Superior temporal gyrus (tissue), 1 donor: ENCODE measurements at regions not wholly inside any gene's neighbourhood (a gene's known extent, or its start where the extent isn't known, plus 50 kb on each side); places are given as distances from the start of the nearest gene placed in this dataset.
"Not testable (repeated sequence)": the region's sequence is repeated elsewhere in the genome, so short reads cannot be mapped to it uniquely, and the experiment has no call there.

Experiments
- DNase-seq: peaks from one replicate; pipeline ENCODE4 v3.0.0-alpha.2; 2016; ENCODE audit errors: extremely low spot score

DNA sequence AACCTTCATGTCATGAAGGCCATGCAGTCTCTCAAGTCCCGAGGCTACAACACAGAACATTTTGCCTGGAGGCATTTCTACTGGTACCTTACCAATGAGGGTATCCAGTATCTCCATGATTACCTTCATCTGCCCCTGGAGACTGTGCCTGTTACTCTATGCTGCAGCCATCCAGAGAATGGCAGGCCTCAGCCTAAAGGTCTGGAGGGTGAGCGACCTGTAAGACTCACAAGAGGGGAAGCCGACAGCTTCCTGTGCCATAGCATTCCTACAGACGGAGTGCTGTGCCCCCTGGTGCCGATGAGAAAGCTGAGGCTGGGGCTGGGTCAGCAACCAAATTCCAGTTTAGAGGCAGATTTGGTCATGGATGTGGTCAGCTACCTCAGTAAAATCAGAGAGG, 51.3 kb upstream of the CADPS start:
- no peak for DNase-seq

DNA sequence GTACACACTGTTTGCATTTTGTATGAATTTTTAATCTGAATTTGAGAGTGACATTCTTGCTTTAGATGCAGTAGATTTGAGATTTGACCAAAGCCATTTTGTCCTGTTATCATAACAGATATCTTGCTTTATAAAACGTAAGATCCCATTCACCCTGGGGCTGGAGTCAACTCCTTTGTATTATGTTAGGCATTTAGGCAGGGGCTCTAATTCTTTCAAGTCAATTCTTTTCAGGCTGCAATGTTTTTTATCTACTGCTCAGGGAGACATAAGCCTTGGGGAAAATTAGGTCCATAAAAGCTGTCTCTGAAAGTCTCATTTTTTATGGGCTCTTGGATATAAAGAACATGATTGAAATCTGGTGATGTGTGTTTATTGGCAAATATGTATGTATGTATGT, 53.0 kb upstream of the CADPS start:
- no peak for DNase-seq

DNA sequence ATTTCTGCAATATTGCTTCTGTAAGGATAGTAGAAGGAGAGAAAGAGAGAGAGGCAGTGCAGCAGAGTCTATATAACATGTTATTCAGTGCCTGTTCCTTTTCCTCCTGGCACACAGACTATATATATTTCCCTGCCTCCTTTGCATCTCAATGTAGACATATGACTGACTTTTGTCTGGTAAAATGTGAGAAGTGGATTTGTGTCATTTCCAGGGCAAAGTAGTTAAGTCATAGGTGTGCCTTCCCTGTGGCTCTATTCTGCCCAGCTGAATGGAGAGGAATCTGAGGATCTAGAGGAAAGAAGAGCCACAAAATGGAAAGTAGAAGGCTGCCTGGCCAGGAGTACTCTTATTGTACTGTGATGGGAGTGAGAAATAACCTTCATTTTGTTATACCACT, 54.6 kb upstream of the CADPS start:
- no peak for DNase-seq

DNA sequence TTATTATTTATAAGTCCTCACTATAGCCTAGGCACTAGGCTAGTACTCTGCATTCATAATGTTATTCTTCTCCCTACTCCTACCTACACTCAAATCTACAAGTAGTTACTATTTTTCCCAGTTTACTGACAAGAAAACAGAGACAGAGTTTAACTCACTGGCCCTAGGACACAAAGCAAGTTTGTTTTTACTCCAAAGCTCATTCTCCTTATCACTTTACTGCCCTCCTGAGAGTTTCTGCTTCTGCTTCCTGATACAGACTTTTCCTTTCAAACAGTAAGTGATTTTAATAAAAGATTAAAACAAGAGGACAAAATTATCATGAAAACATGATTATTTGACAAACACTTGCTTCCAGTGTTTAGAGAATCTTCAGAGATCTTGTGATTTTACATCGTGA, 60.6 kb upstream of the CADPS start:
- DNase-seq, result no peak

- DNase-seq, result no peak
These were observed 61.5 kb upstream of the CADPS start for GRCh38 chr3:62936626-62937254.

GRCh38 chr3:62938583-62938982, 63.4 kb upstream of the CADPS start:
- DNase-seq, result no peak

DNA sequence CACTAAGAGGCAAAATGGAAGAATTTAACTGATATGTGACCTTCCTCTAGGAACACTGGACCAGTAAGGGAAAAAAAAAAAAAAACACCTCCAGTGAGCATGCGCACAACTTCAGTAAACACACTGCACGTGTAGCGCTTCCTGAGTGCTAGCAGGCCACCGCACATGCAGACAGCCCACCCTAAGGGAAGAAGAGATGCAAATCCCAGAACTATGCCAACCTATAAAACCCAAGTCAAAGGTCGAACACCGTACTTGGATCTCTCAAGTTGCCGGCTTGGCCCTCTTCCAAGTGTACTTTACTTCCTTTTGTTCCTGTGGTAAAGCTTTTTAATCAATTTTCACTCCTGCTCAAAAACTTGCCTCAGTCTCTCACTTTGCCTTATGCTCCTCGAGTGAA, 64.5 kb upstream of the CADPS start:
- DNase-seq, result no peak

DNA sequence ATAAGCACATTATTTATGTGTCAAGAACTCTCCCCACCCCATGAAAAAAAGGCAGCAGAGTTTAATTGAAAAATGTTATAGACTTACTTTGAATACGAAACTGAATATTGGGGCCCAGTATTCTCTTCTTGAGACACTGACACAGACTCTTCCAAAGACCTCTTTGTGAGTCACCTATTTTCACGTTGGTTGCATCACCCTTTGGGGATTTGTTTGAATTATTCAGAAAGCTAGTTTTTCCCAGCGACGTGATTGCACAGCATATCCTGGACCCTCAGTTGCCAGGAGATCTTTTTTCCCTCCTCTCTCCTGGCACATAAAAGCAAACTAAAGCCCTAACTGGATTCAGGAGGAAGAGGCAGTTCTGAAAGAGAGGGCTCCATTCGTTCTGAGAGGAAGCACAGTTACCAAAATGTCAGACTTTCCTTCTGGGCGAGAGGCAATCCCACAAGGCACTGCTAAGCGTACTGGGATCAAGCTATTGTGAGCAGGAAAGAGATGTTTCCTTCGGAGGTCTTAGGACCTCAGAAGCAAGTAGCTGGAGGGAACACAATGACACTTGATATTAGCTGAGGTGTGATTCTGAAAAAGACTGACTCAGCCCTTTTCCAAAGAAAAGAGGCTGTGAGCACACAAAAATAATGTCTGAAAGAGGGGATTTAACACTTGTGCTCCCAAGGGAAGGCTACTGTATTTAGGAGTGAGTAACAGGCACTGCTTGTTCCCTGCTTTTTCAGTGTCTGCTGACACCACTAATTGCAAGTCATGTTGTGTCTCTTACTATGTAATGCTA, 65.8 kb upstream of the CADPS start:
- no peak for DNase-seq

GRCh38 chr3:62942227-62942626, 67.0 kb upstream of the CADPS start:
- DNase-seq, result no peak

DNA sequence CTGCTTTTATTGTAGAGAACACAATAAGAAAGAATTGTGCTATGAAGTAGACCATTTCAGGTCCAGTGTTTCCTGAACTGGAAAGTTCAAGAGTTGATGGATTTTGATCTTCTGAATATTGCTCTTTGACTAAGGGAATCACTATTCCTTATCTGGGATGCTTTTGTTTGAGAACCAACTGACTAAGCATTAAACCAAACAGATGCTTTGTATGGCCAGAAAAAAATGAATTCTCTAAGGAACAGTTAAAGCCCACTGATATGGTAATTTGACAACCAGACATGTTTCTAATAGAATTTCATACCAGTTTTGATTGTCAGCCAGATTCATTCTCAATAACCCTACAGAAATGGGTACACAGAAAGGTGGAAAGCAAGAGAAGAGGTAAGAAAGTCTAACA, 67.5 kb upstream of the CADPS start:
- no peak for DNase-seq

DNA sequence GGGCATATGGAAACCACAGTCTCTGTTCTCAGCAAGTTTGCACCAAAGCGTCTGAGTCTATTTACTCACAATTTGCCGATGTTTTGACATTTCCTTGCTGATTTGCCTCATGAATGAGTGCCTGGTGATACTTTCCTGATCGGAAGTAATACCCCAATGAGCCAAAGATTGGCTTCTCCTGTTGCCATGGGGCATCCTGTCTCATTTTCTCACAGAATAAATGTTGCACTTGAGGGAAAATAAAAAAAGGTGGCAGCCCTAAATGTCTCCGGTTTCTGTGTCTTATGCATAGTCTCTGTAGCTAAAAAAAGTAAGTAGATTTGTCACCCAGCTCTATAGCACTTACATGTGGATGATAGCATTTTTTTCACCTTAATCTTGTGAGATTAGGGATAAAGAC, 73.7 kb upstream of the CADPS start:
- DNase-seq, result no peak

DNA sequence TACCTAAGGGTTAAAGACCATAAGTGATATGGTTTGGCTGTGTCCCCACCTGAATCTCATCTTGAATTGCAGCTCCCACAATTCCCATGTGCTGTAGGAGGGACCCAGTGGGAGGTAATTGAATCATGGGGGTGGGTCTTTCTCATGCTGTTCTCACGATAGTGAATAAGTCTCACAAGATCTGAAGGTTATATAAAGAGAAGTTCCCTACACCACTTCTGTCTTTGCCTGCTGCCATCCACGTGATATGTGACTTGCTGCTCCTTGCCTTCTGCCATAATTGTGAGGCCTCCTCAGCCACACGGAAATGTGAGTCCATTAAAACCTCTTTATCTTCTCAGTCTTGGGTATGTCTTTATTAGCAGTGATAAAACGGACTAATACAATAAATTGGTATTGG, 75.0 kb upstream of the CADPS start:
- no peak for DNase-seq

GRCh38 chr3:62951037-62951613, 75.9 kb upstream of the CADPS start:
- no peak for DNase-seq

DNA sequence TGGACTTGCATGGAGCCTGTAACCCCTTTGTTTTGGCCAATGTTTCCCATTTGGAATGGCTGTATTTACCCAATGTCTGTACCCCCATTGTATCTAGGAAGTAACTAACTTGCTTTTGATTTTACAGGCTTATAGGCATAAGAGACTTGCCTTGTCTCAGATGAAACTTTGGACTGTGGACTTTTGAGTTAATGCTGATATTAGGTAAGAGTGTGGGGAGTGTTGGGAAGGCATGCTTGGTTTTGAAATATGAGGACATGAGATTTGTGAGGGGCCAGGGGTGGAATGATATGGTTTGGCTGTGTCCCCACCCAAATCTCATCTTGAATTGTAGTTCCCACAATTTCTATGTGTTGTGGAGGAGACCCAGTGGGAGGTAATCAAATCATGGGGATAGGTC, 76.7 kb upstream of the CADPS start:
- DNase-seq, result not testable (repeated sequence)

- no peak for DNase-seq
These were observed 79.4 kb upstream of the CADPS start for GRCh38 chr3:62954580-62954979.

- DNase-seq, result no peak
These were observed 79.9 kb upstream of the CADPS start for GRCh38 chr3:62955126-62955525.

DNA sequence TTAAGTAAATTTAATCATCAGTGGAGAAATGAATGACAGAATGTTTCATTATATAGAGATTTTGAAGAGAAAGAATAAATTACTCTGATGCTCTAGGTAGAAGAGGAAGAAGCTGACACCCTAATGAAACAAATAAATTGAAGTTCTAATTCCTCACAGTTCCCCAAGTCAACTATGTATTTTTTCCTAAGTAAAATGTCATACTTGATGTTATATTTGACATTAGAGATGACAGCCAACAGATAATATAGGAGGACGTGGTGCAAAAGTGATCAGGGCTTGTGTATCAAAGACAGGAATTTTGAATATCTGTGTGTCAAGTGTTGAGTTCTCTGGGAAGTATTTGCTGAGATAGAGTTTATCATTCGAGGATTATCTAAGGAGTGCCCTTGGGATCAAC, 81.2 kb upstream of the CADPS start:
- no peak for DNase-seq

GRCh38 chr3:62961874-62962556, 86.8 kb upstream of the CADPS start:
- no peak for DNase-seq

- no peak for DNase-seq
These were observed 87.5 kb upstream of the CADPS start for GRCh38 chr3:62962714-62963113.

- DNase-seq, result no peak
These were observed 90.1 kb upstream of the CADPS start for GRCh38 chr3:62965311-62965710.

DNA sequence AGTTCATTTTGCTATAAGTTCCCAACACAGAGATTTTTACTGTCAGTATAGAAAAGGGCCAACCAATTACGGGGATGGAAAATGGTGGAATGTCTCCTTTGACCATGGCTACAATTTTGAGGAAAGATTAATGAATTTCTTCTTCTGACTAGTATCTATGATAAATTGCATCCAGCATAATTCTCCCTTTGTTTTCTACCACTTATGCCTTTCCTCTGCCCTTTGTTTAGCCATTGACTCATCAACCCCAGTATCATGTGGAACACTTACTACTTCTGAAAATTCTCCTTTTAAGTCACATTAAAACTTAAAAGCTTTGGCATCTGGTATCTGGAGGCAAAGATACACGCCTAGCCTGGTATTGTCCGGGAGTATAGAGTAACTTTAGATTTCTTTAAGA, 92.9 kb upstream of the CADPS start:
- no peak for DNase-seq

DNA sequence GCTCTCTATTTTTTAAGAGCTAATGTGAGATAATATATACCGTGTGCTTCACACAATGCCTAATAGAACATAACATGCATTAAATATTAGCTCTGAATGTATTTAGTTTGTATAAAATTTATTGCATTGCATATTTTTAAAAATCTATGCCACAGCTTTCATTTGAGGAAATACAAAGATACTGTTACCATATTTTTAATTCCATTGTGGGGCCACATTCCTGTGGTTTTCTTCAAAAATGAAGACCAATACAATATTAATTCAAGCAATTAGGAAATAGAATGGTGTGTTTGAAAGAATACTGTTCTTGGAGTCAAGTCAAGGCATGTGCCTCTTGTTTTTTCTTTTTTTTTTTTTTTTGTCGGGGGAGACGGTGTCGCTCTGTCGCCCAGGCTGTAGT, 95.4 kb upstream of the CADPS start:
- DNase-seq, result no peak

DNA sequence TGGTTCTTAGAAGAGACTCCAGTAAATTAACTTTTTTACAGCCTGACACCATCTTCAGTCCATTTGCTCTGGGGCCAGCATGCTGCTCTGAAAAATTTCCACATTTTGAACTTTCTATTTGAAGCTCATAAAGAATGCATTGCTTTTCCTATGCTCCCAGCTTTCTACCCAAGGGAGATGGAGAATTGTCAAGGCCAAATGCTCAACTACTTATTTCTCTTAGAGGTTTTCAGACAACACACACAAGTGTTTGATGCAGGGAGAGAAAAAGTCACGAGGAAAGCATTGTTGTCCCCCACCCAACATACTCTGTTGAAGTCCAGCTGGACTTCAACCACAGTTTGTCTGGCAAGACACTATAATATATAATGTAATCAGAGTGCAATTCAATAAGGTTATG, 100.3 kb upstream of the CADPS start:
- DNase-seq, result no peak
